GM13976 (cell line): ENCODE measurements at regions not wholly inside any gene's neighbourhood (a gene's known extent, or its start where the extent isn't known, plus 50 kb on each side); places are given as distances from the start of the nearest gene placed in this dataset.

Experiments
- DNase-seq: peaks from one replicate; pipeline ENCODE4 v3.0.0; 2012; ENCODE audit warnings: low spot score
- in situ Hi-C: fragments of 300-500 bp; cut with MboI; formaldehyde crosslinking; loops from one replicate; pipeline ENCODE4 v1.12.0; 2022; ENCODE audit warnings: low sequenced_read_pairs, mixed read lengths, inconsistent platforms; ENCODE audit not compliant: unreplicated experiment
- TF ChIP-seq, protein P1 (sequence below): IDR thresholded peaks from 2 replicates; pipeline ENCODE4 v1.5.1; 2012; ENCODE audit warnings: borderline replicate concordance, mild to moderate bottlenecking; ENCODE audit not compliant: insufficient read depth; ENCODE audit errors: extremely low read depth, missing control alignments, control extremely low read depth

DNA sequence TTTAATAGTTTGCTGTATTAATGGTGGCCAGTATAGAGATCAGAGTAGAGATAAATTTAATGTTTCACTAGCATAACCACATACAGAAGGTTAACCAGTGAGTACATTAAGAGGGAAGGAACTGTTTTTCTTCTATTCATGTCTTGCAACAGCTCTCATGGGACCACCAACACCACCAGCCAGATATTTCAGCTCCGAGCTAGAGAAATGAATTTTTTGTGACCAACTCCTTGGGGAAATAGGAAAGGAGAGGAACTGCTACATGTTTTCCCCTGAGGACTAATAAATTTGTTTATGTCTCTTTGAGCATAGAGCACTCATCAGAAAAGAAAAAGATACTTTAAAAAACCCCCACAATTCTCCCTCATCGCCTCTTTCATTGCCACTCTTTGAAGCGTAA lies 247.5 kb downstream of the MBNL1 start:
- TF ChIP-seq, protein P1, sequence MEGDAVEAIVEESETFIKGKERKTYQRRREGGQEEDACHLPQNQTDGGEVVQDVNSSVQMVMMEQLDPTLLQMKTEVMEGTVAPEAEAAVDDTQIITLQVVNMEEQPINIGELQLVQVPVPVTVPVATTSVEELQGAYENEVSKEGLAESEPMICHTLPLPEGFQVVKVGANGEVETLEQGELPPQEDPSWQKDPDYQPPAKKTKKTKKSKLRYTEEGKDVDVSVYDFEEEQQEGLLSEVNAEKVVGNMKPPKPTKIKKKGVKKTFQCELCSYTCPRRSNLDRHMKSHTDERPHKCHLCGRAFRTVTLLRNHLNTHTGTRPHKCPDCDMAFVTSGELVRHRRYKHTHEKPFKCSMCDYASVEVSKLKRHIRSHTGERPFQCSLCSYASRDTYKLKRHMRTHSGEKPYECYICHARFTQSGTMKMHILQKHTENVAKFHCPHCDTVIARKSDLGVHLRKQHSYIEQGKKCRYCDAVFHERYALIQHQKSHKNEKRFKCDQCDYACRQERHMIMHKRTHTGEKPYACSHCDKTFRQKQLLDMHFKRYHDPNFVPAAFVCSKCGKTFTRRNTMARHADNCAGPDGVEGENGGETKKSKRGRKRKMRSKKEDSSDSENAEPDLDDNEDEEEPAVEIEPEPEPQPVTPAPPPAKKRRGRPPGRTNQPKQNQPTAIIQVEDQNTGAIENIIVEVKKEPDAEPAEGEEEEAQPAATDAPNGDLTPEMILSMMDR, result no peak
- in situ Hi-C loops, result loop anchor here (5.0 kb wide), 1 partner anchor 39 kb away; no protein-coding TSS in a partner anchor
- DNase-seq, result no peak

DNA sequence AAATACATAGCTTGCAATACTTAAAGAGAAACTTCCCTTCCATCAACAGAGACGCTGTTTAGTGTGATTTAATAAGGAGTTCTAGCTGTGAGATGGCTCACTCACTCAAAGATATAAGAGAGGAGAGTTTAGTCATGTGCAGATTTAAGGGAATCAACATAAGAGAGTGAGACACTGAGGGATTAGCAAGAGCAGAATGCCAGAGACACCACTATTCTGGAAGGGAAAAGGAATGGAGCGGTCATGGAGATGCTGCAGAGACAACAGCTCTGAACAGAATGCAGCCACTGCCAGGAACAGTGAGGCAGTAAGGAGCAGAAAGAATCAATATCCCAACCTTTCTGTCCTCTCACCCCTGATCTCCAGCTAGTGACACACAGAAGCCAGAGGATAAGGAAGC lies 248.8 kb downstream of the MBNL1 start:
- no peak for DNase-seq
- in situ Hi-C loops, result loop anchor here (5.0 kb wide), 1 partner anchor 40 kb away; no protein-coding TSS in a partner anchor
- TF ChIP-seq, protein P1, result no peak

DNA sequence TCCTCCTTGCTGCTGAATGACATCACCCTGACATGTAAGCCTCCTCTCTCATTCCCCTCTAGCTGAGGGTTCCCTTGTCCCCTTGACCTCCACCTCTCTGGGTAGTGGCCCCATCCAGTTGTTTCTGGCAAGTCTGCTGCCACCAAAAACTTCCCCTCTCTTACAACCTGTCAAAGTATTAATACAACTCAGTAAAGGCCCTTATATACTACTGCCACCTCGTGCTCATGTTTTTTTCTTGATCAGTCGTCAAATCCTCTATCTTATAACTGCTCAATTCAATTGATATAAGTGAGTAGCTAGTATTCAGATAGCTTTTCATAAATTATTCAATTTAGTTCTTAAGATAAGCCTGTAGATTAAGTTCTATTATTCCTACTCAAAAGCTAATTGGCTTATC lies 249.6 kb downstream of the MBNL1 start:
- in situ Hi-C loops, result loop anchor here (5.0 kb wide), 1 partner anchor 41 kb away; no protein-coding TSS in a partner anchor
- DNase-seq, result no peak
- TF ChIP-seq, protein P1, result no peak

DNA sequence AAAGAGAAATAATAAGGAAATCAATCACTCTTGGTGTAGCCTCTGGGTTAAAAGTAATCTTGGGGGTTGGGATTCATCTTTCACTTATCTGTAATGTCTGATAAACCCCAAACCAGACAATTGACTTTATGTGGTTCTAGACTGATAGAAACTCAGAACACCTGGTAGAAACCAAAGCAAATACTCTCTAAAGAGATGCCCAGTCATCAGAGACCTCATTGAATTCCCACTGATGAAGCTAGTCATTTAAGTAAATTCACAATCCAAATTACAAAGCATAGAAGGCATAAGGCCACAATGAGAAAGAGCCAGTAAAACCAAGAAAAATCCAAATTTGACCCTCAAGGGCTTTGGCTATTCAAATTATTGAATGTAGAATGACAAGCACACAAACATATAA lies 250.6 kb downstream of the MBNL1 start:
- TF ChIP-seq, protein P1, result no peak
- in situ Hi-C loops, result loop anchor here (5.0 kb wide), 1 partner anchor 42 kb away; no protein-coding TSS in a partner anchor
- DNase-seq, result no peak

DNA sequence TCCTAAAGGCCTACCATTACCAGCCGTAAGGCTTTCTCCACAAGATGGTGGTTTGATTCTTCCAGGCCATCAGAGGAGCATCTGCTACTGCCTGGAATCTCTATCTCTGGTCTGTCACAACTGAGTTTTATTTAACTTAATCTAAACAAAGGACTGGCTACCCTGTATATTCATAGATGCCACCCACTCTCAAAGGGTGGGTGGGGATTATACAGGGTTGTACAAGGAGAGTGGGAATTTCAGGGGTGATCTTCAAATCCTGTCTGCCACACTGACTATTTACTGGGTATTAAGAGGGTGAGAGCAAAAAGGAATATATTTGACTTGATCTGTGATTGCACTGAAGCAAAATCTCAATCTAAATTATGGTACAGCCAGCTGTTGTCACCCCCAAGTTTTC lies 253.3 kb downstream of the MBNL1 start:
- in situ Hi-C loops, result no loop called here
- TF ChIP-seq, protein P1, result no peak
- no peak for DNase-seq

DNA sequence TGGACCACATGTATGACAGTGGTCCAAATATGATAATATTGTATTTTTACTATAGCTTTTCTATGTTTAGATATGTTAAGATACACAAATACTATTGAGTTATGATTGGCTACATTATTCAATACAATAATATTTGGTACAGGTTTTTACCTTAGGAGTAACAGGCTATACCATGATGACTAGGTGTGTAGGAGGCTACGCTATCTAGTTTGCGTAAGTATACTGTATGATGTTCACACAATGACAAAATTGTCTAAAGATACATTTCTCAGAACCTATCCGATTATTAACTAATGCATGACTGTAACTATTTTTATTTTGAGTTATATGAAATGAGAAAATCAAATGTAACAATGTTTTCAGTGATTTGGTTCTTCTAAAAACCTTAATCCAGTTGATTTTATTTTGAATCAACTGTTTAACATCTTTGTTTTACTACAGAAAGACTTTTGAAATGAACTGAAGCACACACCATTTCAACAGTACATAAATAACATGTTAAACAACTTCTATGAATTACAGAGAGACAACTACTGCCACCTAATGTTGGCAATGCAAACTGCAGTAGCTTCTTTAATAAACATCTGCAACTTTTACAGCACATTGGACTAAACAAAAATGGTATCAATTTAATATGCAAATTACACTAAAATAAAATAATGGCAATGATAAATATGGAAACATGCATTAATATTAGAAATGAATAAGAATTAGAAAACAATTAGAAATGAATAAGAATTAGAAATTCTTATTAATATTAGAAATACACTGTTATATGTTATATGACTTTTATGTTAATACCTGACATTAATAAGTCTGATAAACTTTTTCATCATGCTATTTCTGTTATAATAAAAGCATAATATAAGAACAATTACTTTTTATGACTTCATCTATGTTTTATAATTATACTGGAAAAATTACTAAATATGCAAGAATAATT lies 255.7 kb downstream of the MBNL1 start:
- peak; percentile 30 for DNase-seq
- in situ Hi-C loops, result no loop called here
- TF ChIP-seq, protein P1, result peak; percentile 57
